C1 segment of cervical spinal cord (tissue), 14 donors: ENCODE measurements at regions not wholly inside any gene's neighbourhood (a gene's known extent, or its start where the extent isn't known, plus 50 kb on each side); places are given as distances from the start of the nearest gene placed in this dataset.
A peak's percentile ranks its signal among the peaks of the same experiment; 100 is the strongest.
"Not testable (repeated sequence)": the region's sequence is repeated elsewhere in the genome, so short reads cannot be mapped to it uniquely, and the experiment has no call there.

Experiments
- DNase-seq, 14 donors: peaks; one replicate each; lab custom pipeline; 2025; lab: John Stamatoyannopoulos, UW

GRCh38 chr6:154921482-154921881, 73.6 kb upstream of the TIAM2 start:
- DNase-seq, result no peak

DNA sequence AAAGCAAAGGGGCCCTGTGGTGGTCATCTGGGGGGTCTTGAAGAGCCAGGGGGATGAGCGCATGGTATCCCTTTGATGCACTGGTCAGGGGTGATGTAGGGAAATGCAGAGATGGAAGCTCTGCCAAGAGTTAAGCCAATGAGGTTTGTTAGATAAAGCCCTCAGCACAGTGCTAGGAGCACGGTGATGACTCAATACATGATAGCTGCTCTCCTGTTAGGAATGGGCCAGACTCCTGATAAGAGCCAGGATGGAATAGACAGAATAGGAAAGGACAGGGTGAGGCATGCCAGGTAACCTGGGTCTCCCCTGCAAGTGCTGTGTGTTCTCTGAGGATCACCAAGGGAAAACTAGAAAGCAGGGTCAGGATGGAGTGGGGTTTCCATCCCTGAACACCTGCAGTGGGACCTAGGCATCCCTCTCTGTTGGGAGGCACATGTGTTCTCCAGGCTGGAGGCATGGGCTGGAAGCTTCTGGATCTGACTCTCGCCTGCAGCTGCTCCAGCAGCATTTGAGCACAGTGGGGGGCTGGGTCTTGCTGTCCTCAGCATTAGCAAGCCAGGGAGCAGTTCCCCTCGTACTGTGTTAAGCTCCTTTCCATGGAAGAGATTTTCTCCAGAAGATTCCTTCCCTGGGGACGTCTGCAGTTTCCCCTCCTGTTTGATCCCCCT, 71.8 kb upstream of the TIAM2 start:
- no peak for DNase-seq

DNA sequence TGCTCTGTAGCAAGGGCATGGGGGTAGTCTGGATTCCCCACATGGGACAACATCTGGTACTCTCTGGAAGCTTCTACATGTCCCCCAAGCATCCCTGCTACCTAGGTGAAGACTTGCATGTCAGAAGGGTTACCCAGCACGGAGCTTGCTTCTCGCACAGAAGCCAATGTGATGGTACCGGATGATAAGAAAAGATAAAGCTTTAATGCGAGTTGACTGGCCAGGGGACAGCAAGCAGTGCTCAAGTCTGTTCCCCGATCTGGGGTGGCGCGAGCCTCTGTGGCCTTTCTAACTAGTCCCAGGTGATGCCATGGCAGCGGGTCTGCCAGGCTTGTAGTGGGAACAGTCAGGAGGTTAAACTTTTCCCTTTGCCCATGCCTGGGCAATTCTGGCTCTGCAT, 70.0 kb upstream of the TIAM2 start:
- DNase-seq, result no peak

- no peak for DNase-seq
Measured at GRCh38 chr6:154926366-154926765, 68.7 kb upstream of the TIAM2 start.

GRCh38 chr6:154928325-154928922, 66.7 kb upstream of the TIAM2 start:
- peak in 7 of 14 donors; percentile 2 to 40 (median 8) for DNase-seq

DNA sequence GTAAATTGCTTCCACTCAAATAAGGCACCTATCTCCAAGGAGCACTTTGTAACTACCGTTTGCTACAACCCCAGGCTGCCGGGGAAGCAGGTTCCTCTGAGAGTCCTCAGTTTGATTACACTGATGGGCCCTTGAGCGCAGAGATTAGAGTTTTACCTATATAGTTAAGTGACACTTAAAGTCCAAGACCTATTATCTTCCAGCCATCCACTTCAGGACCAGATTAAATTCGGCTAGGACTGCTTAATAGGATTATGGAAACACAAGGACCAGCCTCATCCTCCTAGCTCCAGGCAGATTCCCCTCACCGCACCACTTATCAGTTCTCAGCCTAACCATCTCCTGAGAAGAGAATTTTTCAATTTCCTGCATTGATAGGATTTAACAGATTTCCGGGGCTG, 64.7 kb upstream of the TIAM2 start:
- no peak for DNase-seq

GRCh38 chr6:154931711-154932424, 63.2 kb upstream of the TIAM2 start:
- DNase-seq, result no peak

DNA sequence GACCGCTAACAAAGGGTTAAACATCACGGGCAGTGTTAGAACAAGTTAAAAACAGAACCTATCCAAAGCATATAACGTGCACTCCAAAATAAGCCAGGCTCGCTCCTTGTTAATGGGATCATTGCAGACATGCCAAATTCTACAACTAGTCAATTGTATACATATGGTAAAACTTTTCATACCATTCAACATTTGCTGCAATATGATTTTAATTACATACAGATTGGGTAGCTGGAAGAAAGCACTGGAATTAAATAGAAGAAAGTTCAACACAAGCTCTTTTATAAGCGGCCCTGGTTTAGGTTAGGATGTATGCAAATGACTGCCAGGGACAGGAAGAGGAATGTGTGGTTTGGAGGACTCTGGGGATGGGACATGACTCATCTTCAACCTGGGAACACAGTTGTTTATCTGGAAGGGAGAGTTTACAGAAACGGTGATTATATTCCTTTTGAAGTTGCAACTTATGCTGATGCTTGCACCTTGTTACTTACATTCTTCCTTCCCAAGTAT, 62.5 kb upstream of the TIAM2 start:
- no peak for DNase-seq

DNA sequence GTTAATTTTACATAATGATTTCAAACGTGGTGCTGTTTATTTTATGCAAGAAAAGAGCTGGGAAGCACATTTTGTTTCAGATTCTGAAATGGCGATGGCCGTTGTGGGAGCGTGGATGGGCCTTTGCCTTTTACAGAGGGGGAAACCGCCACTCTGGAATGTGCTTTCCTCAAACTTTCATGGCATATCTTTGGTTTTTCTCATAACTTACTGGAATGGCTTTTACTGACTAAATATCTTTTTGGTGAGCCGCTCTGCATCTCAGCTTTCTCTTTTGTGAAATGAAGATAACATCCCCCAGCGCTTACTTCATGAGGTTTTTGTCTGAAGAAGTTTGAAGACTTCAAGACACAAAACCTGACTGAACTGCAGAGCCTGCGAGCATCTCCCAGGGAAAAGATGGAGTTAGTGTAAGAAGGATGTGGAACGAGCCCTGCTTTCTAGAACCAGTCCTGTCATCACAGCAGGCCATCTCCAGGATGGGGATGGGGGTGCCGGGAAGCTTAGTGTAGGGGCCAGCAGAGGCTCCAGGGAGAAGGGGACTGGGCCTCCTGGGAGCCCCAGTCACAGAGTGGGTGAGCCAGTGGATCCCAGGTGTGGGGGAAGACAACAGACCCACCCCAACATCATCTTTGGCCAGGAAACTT, 61.8 kb upstream of the TIAM2 start:
- DNase-seq, result no peak

DNA sequence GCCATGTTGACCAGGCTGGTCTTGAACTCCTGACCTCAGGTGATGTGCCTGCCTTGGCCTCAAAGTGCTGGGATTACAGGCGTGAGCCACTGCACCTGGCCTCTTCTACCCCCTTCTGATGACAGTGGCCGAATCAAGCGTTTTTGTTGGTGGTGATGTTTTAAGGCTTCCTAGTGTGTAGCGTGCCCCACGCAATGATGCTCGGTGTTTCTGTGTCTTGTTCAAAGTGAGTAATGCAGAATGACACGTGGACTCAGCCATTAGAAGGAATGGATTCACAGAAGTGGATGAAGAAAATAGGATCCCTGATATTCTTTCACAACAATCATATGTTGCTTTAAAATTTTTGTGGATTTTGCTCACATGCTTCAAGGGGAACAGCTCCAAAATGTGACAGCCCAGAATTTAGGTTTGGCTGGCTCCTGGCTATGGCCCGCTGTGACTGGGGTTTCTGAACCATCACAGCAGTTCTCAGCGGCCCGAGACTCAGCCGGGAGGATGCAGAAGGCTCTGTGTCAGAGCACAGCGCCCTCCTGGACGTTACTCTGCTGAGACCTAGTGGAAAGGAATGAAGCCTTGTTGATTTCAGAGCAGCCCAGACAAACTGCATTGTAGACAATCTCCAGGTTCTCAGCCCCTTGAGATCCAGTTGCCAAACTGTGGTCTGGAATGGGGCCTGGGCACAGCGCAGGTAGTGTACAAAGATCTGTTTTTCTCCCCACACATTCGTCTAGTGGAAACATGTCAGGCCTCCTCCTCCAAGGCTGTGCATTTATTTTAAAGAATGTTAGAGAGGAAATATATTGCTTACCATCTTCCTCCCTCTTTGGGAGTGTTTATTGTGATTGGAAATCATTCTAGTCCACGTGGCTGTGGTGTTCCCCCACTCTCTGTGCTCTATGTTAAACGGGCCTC, 57.6 kb upstream of the TIAM2 start:
- peak in 1 of 14 donors; percentile 27 for DNase-seq

DNA sequence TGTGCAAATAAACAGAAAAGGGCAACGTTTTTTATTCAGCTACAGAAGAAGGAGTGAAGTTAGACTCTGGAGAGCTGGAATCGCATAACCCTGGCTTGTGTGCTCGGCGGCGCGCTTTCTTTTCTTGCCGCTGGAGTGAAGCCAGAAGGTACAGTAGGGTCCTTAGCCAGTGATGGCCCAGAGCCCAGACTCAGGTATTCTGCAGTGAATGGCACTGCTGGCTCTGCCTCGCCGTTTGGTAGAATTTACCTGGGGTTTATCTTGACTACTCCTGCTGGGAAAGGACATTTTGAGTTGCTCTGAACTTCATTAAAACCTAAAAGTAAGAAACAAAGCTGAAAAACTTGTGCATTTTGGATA, 56.9 kb upstream of the TIAM2 start:
- peak in 1 of 14 donors; percentile 27 for DNase-seq

- not testable (repeated sequence) for DNase-seq
Measured at GRCh38 chr6:154938727-154939285, 56.3 kb upstream of the TIAM2 start.

- DNase-seq, result no peak
Measured at GRCh38 chr6:154942770-154943169, 52.3 kb upstream of the TIAM2 start.

DNA sequence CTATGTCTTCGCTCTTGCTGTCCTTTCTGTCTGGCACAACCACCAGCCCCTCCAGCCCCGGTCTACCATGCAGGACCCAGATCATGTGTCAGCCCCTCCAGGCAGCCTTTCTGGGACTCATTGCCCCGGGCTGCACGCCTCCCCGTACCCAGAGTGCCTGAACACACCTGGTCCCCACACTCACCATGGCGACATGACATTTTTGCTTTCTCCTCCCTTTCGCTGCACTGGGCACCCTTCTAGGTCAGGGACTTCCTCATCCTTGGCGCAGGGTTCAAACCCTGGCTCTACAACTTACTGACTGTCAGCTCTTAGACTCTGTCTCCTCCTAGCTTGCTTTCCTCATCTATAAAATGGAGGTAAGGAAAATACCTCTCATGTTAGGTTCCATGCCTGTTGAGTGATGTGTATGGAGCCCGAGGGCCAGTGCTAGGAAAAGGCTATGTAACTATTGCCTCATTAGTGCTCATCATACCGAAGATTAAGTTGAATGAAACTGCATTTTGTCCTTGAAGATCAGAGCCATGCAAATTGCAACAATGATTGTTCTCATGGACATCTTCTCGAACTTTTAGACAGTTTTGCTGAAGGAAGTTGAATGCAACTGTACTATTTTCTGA, 49.7 kb upstream of the TIAM2 start:
- DNase-seq, result no peak
